CD4-positive, alpha-beta T cell treated with Interleukin-4 for 4 hours (primary cell): ENCODE measurements at regions not wholly inside any gene's neighbourhood (a gene's known extent, or its start where the extent isn't known, plus 50 kb on each side); places are given as distances from the start of the nearest gene placed in this dataset.
"Not testable (repeated sequence)": the region's sequence is repeated elsewhere in the genome, so short reads cannot be mapped to it uniquely, and the experiment has no call there.

Source experiments
- DNase-seq: peaks from one replicate; pipeline ENCODE4 v3.0.0-alpha.2; 2020

DNA sequence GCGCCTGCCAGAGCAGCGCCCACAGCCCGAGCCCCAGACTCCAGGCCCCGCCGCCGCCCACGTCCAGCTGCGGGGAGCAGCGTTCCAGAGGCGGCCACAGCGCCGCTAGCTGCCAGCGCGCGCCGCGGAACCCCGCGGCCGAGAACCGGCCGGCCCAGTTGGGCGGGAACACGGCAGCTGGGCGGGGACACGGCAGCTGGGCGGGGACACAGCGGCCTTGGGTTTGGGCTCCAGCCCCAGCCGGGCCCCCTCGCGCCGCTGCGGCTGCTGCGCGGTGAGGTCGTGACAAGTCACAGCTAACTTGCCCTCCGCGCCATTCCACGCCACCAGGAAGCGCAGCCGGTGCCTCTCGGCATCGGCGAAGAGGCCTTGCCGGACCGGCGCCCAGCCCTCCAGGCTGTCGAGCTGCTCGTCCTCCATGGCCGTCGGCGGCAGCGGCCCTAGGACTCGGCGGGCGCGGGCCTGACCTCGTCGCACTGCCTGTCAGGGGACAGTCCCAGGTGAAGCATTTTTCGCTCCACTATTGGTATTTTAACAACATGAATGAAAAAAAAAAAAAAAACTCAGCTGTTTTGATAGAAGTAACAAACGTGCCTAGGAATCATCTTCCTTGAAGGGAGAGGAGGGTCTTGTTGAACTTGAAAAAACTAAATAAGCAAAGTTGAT is 56.6 kb upstream of the GOLGA8N start:
- DNase-seq: peak; percentile 14

DNA sequence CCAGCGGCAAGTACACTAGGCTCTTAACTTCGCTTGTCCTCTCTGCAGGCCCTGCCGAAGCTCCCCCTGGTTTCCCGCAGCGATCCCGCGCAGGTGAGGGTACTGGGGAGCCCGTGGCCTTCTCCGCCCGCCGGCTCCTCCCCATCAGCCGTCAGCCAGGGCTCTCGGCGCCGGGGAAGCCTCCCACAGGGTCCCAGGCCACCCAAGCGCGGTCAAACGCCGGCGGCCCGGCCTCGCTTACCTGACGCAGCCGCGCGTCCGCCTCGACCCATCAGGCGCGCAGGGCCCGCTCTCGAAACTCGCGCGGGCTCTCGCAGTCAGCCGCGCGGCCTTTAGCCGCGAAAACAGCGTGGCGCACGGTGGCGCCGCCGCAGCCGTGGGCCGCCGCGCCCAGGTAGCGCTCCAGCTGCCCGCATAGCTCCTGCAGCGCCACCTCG is 57.2 kb upstream of the GOLGA8N start:
- not testable (repeated sequence) for DNase-seq

DNA sequence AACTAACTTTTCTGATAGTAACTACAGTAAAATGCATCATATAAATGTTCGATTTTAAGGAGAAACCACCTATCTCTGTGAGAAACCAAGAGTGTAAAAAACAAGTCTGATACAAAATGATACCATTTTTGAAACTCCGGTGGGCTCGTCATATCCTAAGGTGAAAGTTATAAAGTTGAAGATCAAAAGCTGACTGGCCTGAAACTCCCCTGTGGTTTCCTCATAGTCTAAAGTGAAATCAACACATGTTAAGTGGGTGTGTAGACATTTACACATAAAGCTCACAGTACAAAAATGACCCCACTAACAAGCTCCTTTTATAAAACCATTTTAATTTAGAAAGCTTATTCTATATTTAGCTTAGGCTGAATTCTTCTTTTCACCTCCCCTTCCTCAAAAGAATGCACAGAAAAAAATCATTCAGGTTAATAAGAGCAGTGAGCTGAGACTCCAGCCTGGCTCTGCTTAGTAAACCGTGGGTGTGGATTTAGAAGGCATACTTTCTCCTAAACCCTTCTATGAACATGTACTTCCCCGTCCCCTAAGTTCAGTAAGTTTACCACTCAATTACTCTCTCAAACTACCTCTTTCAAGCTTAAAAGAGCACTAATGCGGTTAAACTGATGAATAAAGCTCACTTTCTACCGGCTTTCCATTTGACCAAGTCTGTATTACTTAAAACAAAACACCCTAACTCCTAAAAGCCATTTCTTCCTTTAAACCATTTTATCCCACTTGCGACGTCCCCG is 57.9 kb upstream of the GOLGA8N start:
- DNase-seq: not testable (repeated sequence)

- DNase-seq: not testable (repeated sequence)
Observed at GRCh38 chr15:32522900-32523299, 67.5 kb upstream of the GOLGA8O start.

DNA sequence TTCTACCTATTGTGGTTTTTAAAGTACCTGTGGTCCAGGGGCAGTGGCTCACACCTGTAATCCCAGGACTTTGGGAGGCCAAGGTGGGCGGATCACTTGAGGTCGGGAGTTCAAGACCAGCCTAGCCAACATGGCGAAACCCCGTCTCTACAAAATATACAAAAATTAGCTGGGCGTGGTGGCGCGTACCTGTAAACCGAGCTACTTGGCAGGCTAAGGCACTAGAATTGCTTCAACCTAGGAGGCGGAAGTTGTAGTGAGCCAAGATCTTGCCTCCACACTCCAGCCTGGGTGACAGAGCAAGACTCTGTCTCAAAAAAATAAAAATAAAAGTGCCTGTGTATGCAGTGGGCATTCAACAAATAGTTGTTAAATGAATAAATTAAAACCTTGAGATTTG is 67.0 kb upstream of the GOLGA8O start:
- not testable (repeated sequence) for DNase-seq

DNA sequence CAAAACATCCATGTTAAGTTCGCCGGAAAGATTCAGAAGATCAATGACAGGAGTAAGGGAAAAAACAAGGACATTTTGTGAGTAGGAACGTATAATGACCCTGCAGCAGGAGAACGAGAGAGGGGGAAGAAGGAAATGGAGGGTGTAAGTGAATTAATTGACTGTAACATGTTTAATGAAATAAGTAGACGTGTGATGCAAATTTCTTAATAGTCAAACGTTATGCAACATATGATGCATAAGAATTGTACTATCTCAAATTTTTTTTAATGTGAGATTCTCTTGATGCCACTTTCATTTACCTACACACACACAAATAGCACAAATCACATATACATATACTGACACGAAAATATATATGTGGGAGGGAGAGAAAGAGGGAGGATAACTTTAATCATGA is 63.5 kb upstream of the GOLGA8O start:
- DNase-seq: not testable (repeated sequence)

DNA sequence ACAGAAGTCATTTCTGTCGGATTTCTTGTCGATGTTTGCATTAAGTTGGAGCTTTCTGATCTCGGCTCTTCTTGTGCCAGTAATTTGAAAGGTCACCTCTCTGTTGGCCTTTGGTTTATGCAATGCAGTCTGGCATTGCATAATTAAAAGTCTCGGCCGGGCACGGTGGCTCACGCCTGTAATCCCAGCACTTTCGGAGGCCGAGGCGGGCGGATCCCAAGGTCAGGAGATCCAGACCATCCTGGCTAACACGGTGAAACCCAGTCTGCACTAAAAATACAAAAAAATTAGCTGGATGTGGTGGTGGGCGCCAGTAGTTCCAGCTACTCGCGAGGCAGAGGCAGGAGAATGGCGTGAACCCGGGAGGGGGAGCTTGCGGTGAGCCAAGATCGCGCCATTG is 62.6 kb upstream of the GOLGA8O start:
- not testable (repeated sequence) for DNase-seq

- DNase-seq: not testable (repeated sequence)
Observed at GRCh38 chr15:32516954-32517353, 61.5 kb upstream of the GOLGA8O start.

GRCh38 chr15:32513378-32513777 is 57.9 kb upstream of the GOLGA8O start:
- not testable (repeated sequence) for DNase-seq

GRCh38 chr15:32510027-32510426 is 54.6 kb upstream of the GOLGA8O start:
- DNase-seq: not testable (repeated sequence)

- DNase-seq: not testable (repeated sequence)
Observed at GRCh38 chr15:32508081-32508480, 52.6 kb upstream of the GOLGA8O start.

DNA sequence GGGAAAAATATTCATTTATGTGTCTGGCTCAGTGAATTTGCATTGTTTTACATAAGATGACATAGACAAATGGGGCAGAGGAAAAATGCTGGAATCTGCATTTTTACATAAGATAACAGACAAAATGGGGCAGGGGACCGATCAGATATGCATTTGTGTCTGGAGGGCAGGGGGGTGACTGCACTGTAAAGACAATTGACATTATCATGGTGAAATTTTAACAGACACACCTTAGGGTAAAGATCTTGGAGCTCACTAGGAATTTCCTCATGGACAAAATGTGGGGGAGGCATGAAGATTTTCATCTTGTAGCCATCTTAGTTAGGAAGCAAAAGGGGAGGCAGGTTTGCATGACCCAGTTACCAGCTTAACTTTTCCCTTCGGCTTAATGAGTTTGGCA is 51.4 kb upstream of the GOLGA8O start:
- not testable (repeated sequence) for DNase-seq

DNA sequence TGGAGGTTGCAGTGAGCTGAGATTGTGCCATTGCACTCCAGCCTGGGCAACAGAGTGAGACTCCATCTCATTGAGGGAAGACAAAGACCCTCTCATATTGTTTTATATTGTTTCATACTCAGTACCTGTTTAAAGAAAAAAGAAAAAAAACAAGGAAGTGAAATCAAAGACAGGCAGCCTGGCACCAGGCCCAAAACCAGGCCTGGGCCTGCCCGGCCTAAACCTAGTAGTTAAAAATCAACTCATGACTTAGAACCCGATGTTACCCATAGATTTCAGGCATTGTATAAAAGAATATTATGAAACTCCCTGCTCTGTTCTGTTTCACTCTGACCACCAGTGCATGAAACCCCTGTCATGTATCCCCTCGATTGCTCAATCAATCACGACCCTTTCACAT is 50.2 kb upstream of the GOLGA8O start:
- not testable (repeated sequence) for DNase-seq
